PC-9 (cell line): ENCODE measurements at regions not wholly inside any gene's neighbourhood (a gene's known extent, or its start where the extent isn't known, plus 50 kb on each side); places are given as distances from the start of the nearest gene placed in this dataset.

ENCODE experiments used
- BruUV-seq: library from RNA; stranded (reverse); fragments of 400-500 nt; replicated peaks from 2 replicates; lab custom pipeline; 2021; lab: Mats Ljungman, UMichigan
- CTCF ChIA-PET: fragments of 300-600 bp; sonication (Branson Sonifier 250); formaldehyde crosslinking; loops from one replicate; lab custom pipeline; 2022; ENCODE audit warnings: antibody characterized with exemption; lab: Charles Lee
- POLR2A ChIA-PET: fragments of 300-600 bp; sonication (Branson Sonifier 250); formaldehyde crosslinking; loops from one replicate; lab custom pipeline; 2022; ENCODE audit warnings: antibody characterized with exemption; ENCODE audit not compliant: unreplicated experiment; lab: Charles Lee
- DNase-seq, 2 experiments: peaks; one replicate each; pipeline versions ENCODE4 v3.0.0 to v3.0.0-alpha.2; 2015 to 2022; ENCODE audit warnings: mixed read lengths in 1 of 2
- H2AFZ ChIP-seq: fragments of 200-600 bp; sonication (generic); 2 replicates; pipeline ENCODE4 v1.8.1; 2017; ENCODE audit warnings: antibody characterized with exemption
- H3F3A ChIP-seq: fragments of 200-600 bp; sonication (generic); 2 replicates; pipeline ENCODE4 v1.8.1; 2017; ENCODE audit warnings: antibody characterized with exemption, mild to moderate bottlenecking, low read depth; ENCODE audit not compliant: insufficient read depth
- H3K27ac ChIP-seq: fragments of 200-600 bp; sonication (generic); 2 replicates; pipeline ENCODE4 v1.6.1; 2016; ENCODE audit warnings: mixed run types
- H3K27me3 ChIP-seq: fragments of 200-600 bp; sonication (generic); 2 replicates; pipeline ENCODE4 v1.6.1; 2016; ENCODE audit warnings: low read depth, mixed run types; ENCODE audit not compliant: insufficient read depth
- H3K36me3 ChIP-seq: fragments of 200-600 bp; sonication (generic); 2 replicates; pipeline ENCODE4 v1.6.1; 2016; ENCODE audit warnings: low read depth, mixed run types
- H3K4me1 ChIP-seq: fragments of 200-600 bp; sonication (generic); replicated peaks from 2 replicates; pipeline ENCODE4 v1.6.1; 2016; ENCODE audit warnings: mixed run types; ENCODE audit not compliant: insufficient read depth
- H3K4me2 ChIP-seq: fragments of 200-600 bp; sonication (generic); 2 replicates; pipeline ENCODE4 v1.6.1; 2017; ENCODE audit warnings: mixed run types
- H3K4me3 ChIP-seq: fragments of 200-600 bp; sonication (generic); 2 replicates; pipeline ENCODE4 v1.6.1; 2016; ENCODE audit warnings: mixed run types
- H3K79me2 ChIP-seq: fragments of 200-600 bp; sonication (generic); 2 replicates; pipeline ENCODE4 v1.6.1; 2017; ENCODE audit warnings: low read depth, mixed run types
- H3K9me2 ChIP-seq: fragments of 200-600 bp; sonication (generic); 2 replicates; pipeline ENCODE4 v1.8.1; 2017; ENCODE audit warnings: mild to moderate bottlenecking; ENCODE audit not compliant: insufficient read depth
- H3K9me3 ChIP-seq: fragments of 200-600 bp; sonication (generic); 2 replicates; pipeline ENCODE4 v1.8.1; 2016; ENCODE audit warnings: low read depth; ENCODE audit not compliant: insufficient read depth
- H4K20me1 ChIP-seq: fragments of 200-600 bp; sonication (generic); 2 replicates; pipeline ENCODE4 v1.8.1; 2017; ENCODE audit not compliant: insufficient read depth
- CTCF ChIP-seq: fragments of 200-600 bp; sonication (generic); conservative IDR thresholded peaks from 2 replicates; pipeline ENCODE4 v1.6.1; 2017; ENCODE audit warnings: mixed run types, antibody characterized with exemption, mild to moderate bottlenecking, moderate library complexity
- EZH2 ChIP-seq: fragments of 200-600 bp; sonication (generic); IDR thresholded peaks from 2 replicates; pipeline ENCODE4 v1.8.0; 2017; ENCODE audit warnings: antibody characterized with exemption, low read depth
- intact Hi-C: fragments of 100-400 bp; cut with micrococcal nuclease; formaldehyde crosslinking; loops from one replicate; pipeline ENCODE4 v1.10.0; 2022; ENCODE audit not compliant: unreplicated experiment

- TF ChIP-seq CTCF: no peak
- no peak for TF ChIP-seq EZH2
- no TSS peak for BruUV-seq
- CTCF ChIA-PET: no interaction called here
- no peaks in the 10 kb centered on the region for H3F3A ChIP-seq
- H3K4me2 ChIP-seq: no peak overlapping the region
- no peak for DNase-seq
- no peaks in the 10 kb centered on the region for H3K27me3 ChIP-seq
- intact Hi-C loops: no loop called here
- no peaks in the 10 kb centered on the region for H3K79me2 ChIP-seq
- no peaks in the 10 kb centered on the region for H4K20me1 ChIP-seq
- no peaks in the 10 kb centered on the region for H3K9me3 ChIP-seq
- no peaks in the 10 kb centered on the region for H3K36me3 ChIP-seq
- no peaks in the 10 kb centered on the region for H3K9me2 ChIP-seq
- H3K27ac ChIP-seq: no peak overlapping the region
- H2AFZ ChIP-seq: no peak overlapping the region
- no peaks in the 10 kb centered on the region for H3K4me1 ChIP-seq
- POLR2A ChIA-PET: interaction anchor here (0.6 kb wide), 1 partner anchor 18 kb away, joined by 4 read pairs; no protein-coding TSS in a partner anchor
- H3K4me3 ChIP-seq: no peak overlapping the region
Observed at GRCh38 chr6:119818876-119819275, 469.3 kb upstream of the MAN1A1 start.

- Histone ChIP-seq H3K27ac (no peak overlapping the region), H3K79me2 (no peaks in the 10 kb centered on the region), H3K36me3 (no peaks in the 10 kb centered on the region), H3K4me1 (no peaks in the 10 kb centered on the region), H4K20me1 (no peaks in the 10 kb centered on the region), H3K27me3 (no peaks in the 10 kb centered on the region), H3K4me2 (no peak overlapping the region), H3F3A (no peaks in the 10 kb centered on the region), H2AFZ (no peak overlapping the region), H3K4me3 (no peak overlapping the region), H3K9me2 (no peaks in the 10 kb centered on the region), H3K9me3 (no peaks in the 10 kb centered on the region)
- intact Hi-C loops: no loop called here
- ChIA-PET CTCF (no interaction called here), POLR2A (no interaction called here)
- DNase-seq: no peak
- no peak for TF ChIP-seq CTCF
- no peak for TF ChIP-seq EZH2
- no TSS peak for BruUV-seq
Observed at GRCh38 chr6:119814609-119815400, 465.2 kb upstream of the MAN1A1 start.

- TF ChIP-seq CTCF (no peak), EZH2 (no peak)
- no peak overlapping the region for H3K4me2 ChIP-seq
- no peak for DNase-seq
- no peaks in the 10 kb centered on the region for H3K4me1 ChIP-seq
- H3K4me3 ChIP-seq: no peak overlapping the region
- no peak overlapping the region for H3K27ac ChIP-seq
- H3K79me2 ChIP-seq: no peaks in the 10 kb centered on the region
- no TSS peak for BruUV-seq
- ChIA-PET CTCF (no interaction called here), POLR2A (no interaction called here)
- no peaks in the 10 kb centered on the region for H3K27me3 ChIP-seq
- H3K9me2 ChIP-seq: no peaks in the 10 kb centered on the region
- H4K20me1 ChIP-seq: no peaks in the 10 kb centered on the region
- no peaks in the 10 kb centered on the region for H3K36me3 ChIP-seq
- H2AFZ ChIP-seq: no peak overlapping the region
- no peaks in the 10 kb centered on the region for H3F3A ChIP-seq
- intact Hi-C loops: no loop called here
- no peaks in the 10 kb centered on the region for H3K9me3 ChIP-seq
Observed at GRCh38 chr6:119802464-119802863, 452.9 kb upstream of the MAN1A1 start.
